HEK293 (cell line): ENCODE measurements at regions not wholly inside any gene's neighbourhood (a gene's known extent, or its start where the extent isn't known, plus 50 kb on each side); places are given as distances from the start of the nearest gene placed in this dataset.

Source experiments
- CTCF ChIP-seq: fragments of 450-650 bp; formaldehyde crosslinking; IDR thresholded peaks from 2 replicates; pipeline ENCODE4 v1.5.1; 2016; ENCODE audit warnings: missing biosample characterization, missing genetic modification characterization
- HOXA7 ChIP-seq: sonication (generic); formaldehyde crosslinking; IDR thresholded peaks from 2 replicates; pipeline ENCODE4 v1.8.1; 2022; ENCODE audit warnings: missing genetic modification reagents, borderline replicate concordance
- ZNF174 ChIP-seq: fragments of 450-650 bp; formaldehyde crosslinking; IDR thresholded peaks from 2 replicates; pipeline ENCODE4 v1.5.0; 2017; ENCODE audit warnings: missing biosample characterization, mild to moderate bottlenecking, missing genetic modification characterization
- ZNF449 ChIP-seq: fragments of 450-650 bp; formaldehyde crosslinking; IDR thresholded peaks from 2 replicates; pipeline ENCODE4 v1.5.1; 2017; ENCODE audit warnings: missing biosample characterization, mild to moderate bottlenecking, missing genetic modification characterization, moderate library complexity
- ZNF785 ChIP-seq: fragments of 450-650 bp; formaldehyde crosslinking; IDR thresholded peaks from 2 replicates; pipeline ENCODE4 v1.5.1; 2016; ENCODE audit warnings: missing biosample characterization, missing genetic modification characterization
- TF ChIP-seq, protein P1 (sequence below): fragments of 450-650 bp; formaldehyde crosslinking; IDR thresholded peaks from 2 replicates; pipeline ENCODE4 v1.5.1; 2016; ENCODE audit warnings: missing biosample characterization, missing genetic modification characterization

DNA sequence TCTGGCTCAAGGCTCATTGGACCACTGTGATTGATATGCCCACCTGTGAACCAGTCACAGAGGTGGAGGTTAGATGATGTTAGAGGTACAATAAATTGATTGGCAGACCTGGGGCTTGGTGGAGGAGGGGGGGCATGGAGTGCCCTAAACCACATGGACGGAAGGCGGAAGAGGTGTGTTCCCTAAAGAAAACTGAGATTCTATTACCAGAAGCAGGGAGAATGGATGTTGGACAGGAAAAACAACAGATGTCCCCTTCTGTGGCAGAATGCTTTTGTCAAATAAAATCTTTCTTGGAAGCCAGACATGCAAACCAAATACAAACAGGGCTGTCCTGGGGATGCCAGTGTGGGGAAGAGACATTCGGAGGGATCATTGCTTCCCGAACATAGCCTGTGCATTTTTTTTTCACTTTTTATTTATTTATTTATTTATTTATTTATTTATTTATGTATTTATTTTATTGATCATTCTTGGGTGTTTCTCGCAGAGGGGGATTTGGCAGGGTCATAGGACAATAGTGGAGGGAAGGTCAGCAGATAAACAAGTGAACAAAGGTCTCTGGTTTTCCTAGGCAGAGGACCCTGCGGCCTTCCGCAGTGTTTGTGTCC, 433.9 kb downstream of the RPS24 start:
- TF ChIP-seq CTCF (tag by site-specific recombination) (no peak), HOXA7 (no peak), ZNF449 (tag by site-specific recombination) (no peak), ZNF174 (no peak), ZNF785 (no peak)
- TF ChIP-seq, protein P1, sequence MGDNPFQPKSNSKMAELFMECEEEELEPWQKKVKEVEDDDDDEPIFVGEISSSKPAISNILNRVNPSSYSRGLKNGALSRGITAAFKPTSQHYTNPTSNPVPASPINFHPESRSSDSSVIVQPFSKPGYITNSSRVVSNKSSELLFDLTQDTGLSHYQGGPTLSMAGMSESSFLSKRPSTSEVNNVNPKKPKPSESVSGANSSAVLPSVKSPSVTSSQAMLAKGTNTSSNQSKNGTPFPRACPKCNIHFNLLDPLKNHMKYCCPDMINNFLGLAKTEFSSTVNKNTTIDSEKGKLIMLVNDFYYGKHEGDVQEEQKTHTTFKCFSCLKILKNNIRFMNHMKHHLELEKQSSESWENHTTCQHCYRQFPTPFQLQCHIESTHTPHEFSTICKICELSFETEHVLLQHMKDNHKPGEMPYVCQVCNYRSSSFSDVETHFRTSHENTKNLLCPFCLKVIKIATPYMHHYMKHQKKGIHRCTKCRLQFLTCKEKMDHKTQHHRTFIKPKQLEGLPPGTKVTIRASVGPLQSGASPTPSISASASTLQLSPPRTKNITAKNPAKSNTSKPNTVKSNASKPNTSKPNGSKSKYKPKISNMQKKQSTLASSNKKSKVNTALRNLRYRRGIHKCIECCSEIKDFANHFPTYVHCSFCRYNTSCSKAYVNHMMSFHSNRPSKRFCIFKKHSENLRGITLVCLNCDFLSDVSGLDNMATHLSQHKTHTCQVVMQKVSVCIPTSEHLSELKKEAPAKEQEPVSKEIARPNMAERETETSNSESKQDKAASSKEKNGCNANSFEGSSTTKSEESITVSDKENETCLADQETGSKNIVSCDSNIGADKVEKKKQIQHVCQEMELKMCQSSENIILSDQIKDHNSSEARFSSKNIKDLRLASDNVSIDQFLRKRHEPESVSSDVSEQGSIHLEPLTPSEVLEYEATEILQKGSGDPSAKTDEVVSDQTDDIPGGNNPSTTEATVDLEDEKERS (tag by site-specific recombination), result no peak
